GM13976 (cell line): ENCODE measurements at regions not wholly inside any gene's neighbourhood (a gene's known extent, or its start where the extent isn't known, plus 50 kb on each side); places are given as distances from the start of the nearest gene placed in this dataset.

Experiments
- DNase-seq: peaks from one replicate; pipeline ENCODE4 v3.0.0; 2012; ENCODE audit warnings: low spot score
- in situ Hi-C: fragments of 300-500 bp; cut with MboI; formaldehyde crosslinking; loops from one replicate; pipeline ENCODE4 v1.12.0; 2022; ENCODE audit warnings: low sequenced_read_pairs, mixed read lengths, inconsistent platforms; ENCODE audit not compliant: unreplicated experiment
- TF ChIP-seq, protein P1 (sequence below): IDR thresholded peaks from 2 replicates; pipeline ENCODE4 v1.5.1; 2012; ENCODE audit warnings: borderline replicate concordance, mild to moderate bottlenecking; ENCODE audit not compliant: insufficient read depth; ENCODE audit errors: extremely low read depth, missing control alignments, control extremely low read depth

DNA sequence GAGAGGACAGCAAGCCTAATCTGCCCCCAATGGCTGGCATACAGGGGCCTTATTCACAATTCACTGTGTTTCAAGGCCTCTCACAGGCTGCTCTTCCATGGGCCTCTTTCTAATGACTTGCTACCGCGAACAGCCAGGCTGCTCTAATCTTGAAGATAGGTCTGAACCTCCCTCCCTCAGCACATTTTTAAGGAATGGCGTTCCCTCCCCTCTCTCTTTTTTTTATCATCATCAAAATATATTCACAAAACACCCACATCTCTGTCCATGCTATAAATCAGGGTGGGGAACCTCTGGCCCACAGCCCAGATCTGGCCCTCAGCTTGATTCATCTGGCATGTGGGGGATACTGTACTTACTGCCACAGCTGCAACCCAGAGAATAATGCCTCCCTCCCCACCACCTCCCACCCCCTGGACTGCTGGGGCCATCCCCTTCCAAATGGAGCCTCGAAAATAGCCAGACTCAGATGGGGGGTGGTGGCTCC is 62.5 kb downstream of the PABIR2 start:
- TF ChIP-seq, protein P1, sequence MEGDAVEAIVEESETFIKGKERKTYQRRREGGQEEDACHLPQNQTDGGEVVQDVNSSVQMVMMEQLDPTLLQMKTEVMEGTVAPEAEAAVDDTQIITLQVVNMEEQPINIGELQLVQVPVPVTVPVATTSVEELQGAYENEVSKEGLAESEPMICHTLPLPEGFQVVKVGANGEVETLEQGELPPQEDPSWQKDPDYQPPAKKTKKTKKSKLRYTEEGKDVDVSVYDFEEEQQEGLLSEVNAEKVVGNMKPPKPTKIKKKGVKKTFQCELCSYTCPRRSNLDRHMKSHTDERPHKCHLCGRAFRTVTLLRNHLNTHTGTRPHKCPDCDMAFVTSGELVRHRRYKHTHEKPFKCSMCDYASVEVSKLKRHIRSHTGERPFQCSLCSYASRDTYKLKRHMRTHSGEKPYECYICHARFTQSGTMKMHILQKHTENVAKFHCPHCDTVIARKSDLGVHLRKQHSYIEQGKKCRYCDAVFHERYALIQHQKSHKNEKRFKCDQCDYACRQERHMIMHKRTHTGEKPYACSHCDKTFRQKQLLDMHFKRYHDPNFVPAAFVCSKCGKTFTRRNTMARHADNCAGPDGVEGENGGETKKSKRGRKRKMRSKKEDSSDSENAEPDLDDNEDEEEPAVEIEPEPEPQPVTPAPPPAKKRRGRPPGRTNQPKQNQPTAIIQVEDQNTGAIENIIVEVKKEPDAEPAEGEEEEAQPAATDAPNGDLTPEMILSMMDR = no peak
- in situ Hi-C loops = no loop called here
- DNase-seq = no peak

DNA sequence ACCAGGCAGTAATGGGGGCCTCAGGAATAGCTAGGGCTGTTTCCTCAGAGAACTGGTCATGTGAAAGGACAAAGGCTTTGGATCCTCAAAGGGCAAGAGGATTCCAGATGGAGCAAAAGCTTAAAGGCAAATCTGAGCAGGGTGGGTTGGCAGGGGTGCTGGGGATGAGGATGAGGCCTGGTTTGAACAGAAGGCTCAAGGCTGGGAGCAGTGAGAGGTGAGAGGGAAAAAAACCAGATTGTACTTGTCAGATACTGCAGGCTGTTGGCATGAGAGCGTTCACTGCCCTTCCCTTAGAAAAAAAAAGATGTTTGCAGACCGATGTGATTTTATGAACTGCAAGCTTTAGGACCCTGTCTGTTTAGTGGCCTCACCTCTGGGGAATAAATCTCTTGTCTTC is 63.4 kb downstream of the PABIR2 start:
- in situ Hi-C loops = no loop called here
- TF ChIP-seq, protein P1 = no peak
- no peak for DNase-seq

DNA sequence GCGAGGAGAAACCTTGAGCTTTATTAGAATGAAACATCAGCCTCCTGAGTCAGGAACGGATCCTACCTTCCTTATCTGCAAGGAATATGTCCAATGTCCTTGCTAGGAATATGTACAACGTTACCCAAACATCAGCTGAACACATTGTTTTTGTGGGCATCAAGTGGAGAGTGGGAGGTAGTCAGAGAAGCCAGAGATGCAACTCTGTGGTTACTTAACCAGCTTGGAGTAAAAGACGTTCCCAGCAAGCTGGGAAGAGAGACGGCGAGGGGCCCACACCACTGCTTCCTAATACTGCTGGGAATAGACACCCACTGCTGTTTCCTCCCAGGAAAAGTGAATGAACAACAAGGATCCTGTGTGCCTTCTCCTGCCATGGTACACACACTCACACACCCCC is 64.3 kb downstream of the PABIR2 start:
- TF ChIP-seq, protein P1 = no peak
- in situ Hi-C loops = no loop called here

DNA sequence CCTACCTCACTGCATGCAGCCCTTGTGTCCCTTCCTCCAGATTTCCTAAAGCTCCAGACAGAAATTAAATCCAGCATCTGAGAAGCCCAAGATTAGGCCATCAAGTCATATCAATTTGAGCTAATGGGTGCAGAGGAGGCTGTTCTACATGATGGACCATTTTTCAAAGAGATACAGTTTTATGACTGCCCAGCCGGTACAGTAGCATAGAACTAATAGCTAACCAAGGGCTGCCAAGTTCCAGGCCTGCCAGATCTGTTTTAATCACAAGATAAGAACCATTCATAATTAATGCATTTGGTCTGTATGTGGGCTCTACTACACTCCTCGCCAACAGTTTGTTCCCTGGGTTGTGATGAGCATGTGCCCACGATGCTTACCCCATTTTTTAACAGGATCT is 64.9 kb downstream of the PABIR2 start:
- DNase-seq = no peak
- in situ Hi-C loops = no loop called here
- TF ChIP-seq, protein P1 = no peak

More for the DNA sequence above, 64.3 kb downstream of the PABIR2 start:
- no peak for DNase-seq

DNA sequence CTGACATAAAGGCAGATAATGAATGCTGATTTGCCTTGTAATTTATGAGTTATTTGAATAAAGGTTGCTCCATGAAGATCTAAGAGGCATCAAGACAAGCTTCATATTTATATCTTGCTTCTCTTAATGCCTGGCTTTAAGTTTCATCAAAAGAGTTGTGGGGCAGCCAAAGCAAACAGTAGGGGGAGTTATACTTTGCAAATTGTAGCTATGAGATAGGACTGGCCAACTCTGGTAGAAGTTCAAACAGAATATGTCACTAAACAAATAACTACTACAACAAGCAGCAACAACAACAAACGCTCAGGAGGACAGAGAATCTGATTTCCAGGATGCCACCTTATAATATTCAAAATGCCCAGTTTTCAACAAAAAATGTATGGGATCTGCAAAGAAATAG is 69.1 kb upstream of the PLAC1 start:
- no peak for DNase-seq
- TF ChIP-seq, protein P1 = no peak
- in situ Hi-C loops = no loop called here

DNA sequence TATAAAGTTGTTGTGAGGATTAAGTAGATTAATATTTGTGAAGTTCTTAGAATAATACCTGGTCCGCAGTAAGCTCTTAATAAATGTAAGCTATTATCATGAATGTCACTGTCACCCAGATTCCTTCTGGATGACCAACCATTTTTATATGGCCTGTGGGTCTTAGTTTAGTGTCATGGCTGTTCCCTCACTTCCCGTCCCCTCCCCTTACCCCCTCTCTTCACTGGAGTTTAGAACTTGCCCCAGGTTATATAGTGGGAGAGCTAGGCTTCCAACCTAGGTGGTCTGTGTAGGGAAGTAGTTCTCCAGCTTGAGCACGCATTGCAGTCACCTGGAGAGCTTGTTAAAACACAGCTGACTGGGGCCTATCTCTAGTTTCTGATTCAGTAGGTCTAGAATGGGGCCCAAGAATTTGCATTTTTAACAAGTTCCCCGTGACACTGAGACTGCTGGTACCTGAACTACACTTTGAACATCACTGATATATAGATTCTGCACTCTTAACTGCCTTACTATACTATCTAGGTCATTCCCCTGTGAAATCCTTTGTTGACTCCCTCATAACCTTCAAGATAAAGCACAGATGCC is 66.9 kb upstream of the PLAC1 start:
- TF ChIP-seq, protein P1 = no peak
- DNase-seq = no peak
- in situ Hi-C loops = no loop called here
